BJ (cell line): ENCODE measurements at regions not wholly inside any gene's neighbourhood (a gene's known extent, or its start where the extent isn't known, plus 50 kb on each side); places are given as distances from the start of the nearest gene placed in this dataset.

ENCODE experiments used
- CTCF ChIA-PET: fragments of 350-600 bp; formaldehyde crosslinking; extraction: SDS; loops from one replicate; lab custom pipeline; 2021; ENCODE audit warnings: antibody characterized with exemption, inconsistent platforms; lab: Yijun Ruan, JAX
- POLR2A ChIA-PET: fragments of 300-600 bp; sonication (Branson Sonifier 250); formaldehyde crosslinking; extraction: SDS; loops from one replicate; lab custom pipeline; 2021; ENCODE audit warnings: antibody characterized with exemption; lab: Charles Lee
- DNase-seq: peaks from one replicate; pipeline ENCODE4 v3.0.0-alpha.2; 2011; ENCODE audit warnings: low read depth
- H3K27me3 ChIP-seq: 2 replicates; pipeline ENCODE4 v1.6.0; 2011; ENCODE audit warnings: low read length; ENCODE audit not compliant: control insufficient read depth, insufficient read depth
- H3K36me3 ChIP-seq: 2 replicates; pipeline ENCODE4 v1.5.1; 2011; ENCODE audit warnings: low read length; ENCODE audit not compliant: control insufficient read depth, insufficient read depth
- H3K4me3 ChIP-seq: 2 replicates; pipeline ENCODE4 v1.5.1; 2011; ENCODE audit warnings: low read depth, mild to moderate bottlenecking, control low read depth, low read length
- TF ChIP-seq, protein P1 (sequence below): IDR thresholded peaks from 2 replicates; pipeline ENCODE4 v1.5.1; 2011; ENCODE audit warnings: low read depth, mild to moderate bottlenecking, control low read depth, inconsistent platforms, low read length, moderate library complexity; ENCODE audit not compliant: insufficient read depth

DNA sequence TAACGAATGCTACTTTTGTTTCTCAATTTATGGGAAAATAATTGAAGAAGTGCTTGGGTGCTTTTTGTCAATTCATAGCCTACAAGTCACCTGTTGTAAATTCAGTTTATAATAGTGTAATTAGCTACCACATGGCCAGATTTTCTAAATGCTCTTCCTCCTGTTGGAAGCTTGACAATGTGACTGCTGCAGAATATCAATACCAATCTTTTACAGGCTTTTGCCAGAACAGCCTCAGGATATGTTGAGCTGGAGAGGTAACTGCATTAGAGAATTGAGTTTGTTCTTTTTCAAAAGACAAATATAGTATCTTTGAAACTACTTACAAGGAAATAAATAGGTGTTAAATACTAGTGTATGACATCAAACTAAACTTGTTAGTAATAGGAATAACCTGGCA, 277.8 kb downstream of the POU4F1 start:
- POLR2A ChIA-PET = no interaction called here
- H3K36me3 ChIP-seq = no peaks in the 10 kb centered on the region
- TF ChIP-seq, protein P1, sequence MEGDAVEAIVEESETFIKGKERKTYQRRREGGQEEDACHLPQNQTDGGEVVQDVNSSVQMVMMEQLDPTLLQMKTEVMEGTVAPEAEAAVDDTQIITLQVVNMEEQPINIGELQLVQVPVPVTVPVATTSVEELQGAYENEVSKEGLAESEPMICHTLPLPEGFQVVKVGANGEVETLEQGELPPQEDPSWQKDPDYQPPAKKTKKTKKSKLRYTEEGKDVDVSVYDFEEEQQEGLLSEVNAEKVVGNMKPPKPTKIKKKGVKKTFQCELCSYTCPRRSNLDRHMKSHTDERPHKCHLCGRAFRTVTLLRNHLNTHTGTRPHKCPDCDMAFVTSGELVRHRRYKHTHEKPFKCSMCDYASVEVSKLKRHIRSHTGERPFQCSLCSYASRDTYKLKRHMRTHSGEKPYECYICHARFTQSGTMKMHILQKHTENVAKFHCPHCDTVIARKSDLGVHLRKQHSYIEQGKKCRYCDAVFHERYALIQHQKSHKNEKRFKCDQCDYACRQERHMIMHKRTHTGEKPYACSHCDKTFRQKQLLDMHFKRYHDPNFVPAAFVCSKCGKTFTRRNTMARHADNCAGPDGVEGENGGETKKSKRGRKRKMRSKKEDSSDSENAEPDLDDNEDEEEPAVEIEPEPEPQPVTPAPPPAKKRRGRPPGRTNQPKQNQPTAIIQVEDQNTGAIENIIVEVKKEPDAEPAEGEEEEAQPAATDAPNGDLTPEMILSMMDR = no peak
- no peak overlapping the region for H3K4me3 ChIP-seq
- no peaks in the 10 kb centered on the region for H3K27me3 ChIP-seq
- no peak for DNase-seq
- CTCF ChIA-PET = interaction anchor here (0.8 to 1.1 kb wide), 2 partner anchors 19 to 84 kb away, joined by 3 read pairs; no protein-coding TSS in a partner anchor

DNA sequence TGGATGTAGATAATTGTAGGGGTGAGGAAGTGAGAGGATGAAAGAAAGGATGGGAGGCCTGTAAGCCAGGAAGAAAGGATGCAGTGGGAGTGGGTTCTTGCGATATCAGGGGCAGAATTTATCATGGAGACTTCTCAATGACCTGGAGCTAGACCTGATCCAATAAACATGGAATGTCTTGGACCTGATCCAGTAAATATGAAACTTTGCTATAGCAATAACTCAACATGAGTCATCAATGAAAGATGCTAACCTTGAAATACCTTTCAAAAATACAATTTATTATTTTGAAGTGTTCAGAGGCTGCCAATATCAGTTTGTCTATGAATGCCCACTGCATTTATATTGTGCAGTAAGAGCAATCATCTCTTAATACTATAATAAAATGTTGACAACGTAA, 279.5 kb downstream of the POU4F1 start:
- H3K27me3 ChIP-seq = no peaks in the 10 kb centered on the region
- H3K4me3 ChIP-seq = no peak overlapping the region
- TF ChIP-seq, protein P1 = no peak
- CTCF ChIA-PET = no interaction called here
- POLR2A ChIA-PET = no interaction called here
- no peaks in the 10 kb centered on the region for H3K36me3 ChIP-seq
- DNase-seq = no peak

DNA sequence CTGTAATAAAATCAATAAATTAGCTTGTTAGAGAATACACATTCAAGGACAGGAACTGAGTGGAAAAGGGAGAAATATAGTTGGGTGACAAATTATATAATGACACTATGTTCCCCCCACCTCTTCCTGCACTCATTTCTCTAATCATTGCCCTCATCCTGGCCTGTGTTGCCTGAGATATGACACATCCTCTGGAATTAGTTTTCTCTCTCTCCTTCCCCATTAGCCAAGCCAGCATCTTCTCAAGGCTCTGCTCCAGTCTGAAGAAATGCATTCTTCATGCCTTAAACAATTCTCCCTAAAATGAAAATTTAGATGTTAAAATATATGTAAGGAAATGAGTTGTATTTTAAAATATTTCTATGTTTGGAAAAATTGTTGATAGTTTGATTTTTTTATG, 280.3 kb downstream of the POU4F1 start:
- no peak for DNase-seq
- Histone ChIP-seq H3K27me3 (no peaks in the 10 kb centered on the region), H3K36me3 (no peaks in the 10 kb centered on the region), H3K4me3 (no peak overlapping the region)
- POLR2A ChIA-PET = no interaction called here
- TF ChIP-seq, protein P1 = no peak
- CTCF ChIA-PET = no interaction called here

DNA sequence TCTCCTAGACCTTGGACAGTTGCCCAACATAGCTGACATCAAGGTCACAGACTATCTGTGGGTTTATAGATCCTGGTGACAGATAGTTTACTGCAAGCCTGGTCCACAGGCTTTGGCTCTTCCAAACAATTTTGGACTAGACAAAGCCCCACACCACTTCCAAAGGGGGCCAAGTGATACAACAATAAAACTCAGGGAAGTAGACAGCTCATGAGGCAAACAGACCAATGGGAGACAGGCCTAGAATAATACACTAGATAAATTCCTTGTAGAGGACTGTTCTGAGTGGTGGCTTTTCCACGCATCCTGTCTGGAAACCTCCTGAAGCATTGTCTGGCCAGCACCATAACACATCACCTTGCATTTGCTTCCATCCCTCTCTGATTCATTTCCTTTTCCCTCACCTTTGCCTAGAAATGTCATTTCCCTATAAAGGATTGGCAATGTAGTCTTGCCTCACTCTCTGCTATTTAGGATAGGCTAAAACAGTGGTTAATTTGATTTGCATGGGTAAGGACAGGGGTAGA, 284.2 kb downstream of the POU4F1 start:
- CTCF ChIA-PET = interaction anchor here (0.8 to 1.7 kb wide), 2 partner anchors 8 to 13 kb away, joined by 3 to 4 read pairs; no protein-coding TSS in a partner anchor
- TF ChIP-seq, protein P1 = no peak
- no peaks in the 10 kb centered on the region for H3K27me3 ChIP-seq
- POLR2A ChIA-PET = no interaction called here
- H3K4me3 ChIP-seq = no peak overlapping the region
- DNase-seq = no peak
- no peaks in the 10 kb centered on the region for H3K36me3 ChIP-seq

DNA sequence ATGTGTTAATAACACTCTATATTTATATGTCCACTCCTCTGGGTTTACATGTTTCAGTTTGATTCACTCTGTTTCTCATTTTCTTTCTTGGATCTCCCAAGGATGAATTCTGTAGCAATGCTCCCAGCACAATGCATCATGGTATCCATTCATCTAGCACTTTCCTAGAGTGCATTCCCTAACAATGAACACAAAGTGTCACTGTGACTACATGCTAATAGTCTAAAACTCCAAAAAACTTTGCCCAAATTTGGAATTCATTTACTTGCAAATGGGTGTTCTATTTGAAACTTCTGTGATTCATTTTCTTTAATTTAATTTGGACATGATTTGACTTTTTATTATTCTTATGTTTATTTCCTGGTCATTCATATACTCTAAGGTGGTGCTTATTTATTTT, 286.3 kb downstream of the POU4F1 start:
- H3K4me3 ChIP-seq = no peak overlapping the region
- ChIA-PET POLR2A (no interaction called here), CTCF (no interaction called here)
- TF ChIP-seq, protein P1 = no peak
- H3K36me3 ChIP-seq = no peaks in the 10 kb centered on the region
- DNase-seq = no peak
- H3K27me3 ChIP-seq = no peaks in the 10 kb centered on the region
